Tibial artery (tissue), 4 donors: ENCODE measurements at regions not wholly inside any gene's neighbourhood (a gene's known extent, or its start where the extent isn't known, plus 50 kb on each side); places are given as distances from the start of the nearest gene placed in this dataset.
"Not testable (repeated sequence)": the region's sequence is repeated elsewhere in the genome, so short reads cannot be mapped to it uniquely, and the experiment has no call there.

ENCODE experiments used
- DNase-seq, 2 donors: peaks; one replicate each; pipeline ENCODE4 v3.0.0-alpha.2; 2019
- H3K27ac ChIP-seq, 2 donors: fragments of 200-600 bp; sonication (generic) in 1 of 2; 1 replicate in 1 of 2; 2 replicates in 1 of 2; pipeline ENCODE4 v1.5.1; 2018 to 2019; ENCODE audit warnings: mild to moderate bottlenecking in 1 of 2
- H3K27me3 ChIP-seq, 2 donors: fragments of 200-600 bp; sonication (generic) in 1 of 2; one replicate each; pipeline versions ENCODE4 v1.5.1 to v1.6.0; 2016 to 2019
- H3K36me3 ChIP-seq, 3 donors: fragments of 200-600 bp; sonication (generic) in 2 of 3; one replicate each; pipeline ENCODE4 v1.5.1; 2016 to 2019; ENCODE audit warnings: mild to moderate bottlenecking in 2 of 3
- H3K4me1 ChIP-seq, 4 donors: fragments of 200-600 bp; sonication (generic) in 2 of 4; 1 replicate in 3 of 4; 2 replicates in 1 of 4; pipeline ENCODE4 v1.5.1; 2016 to 2019
- H3K4me3 ChIP-seq, 2 donors: fragments of 200-600 bp; sonication (generic) in 1 of 2; 1 replicate in 1 of 2; 2 replicates in 1 of 2; pipeline ENCODE4 v1.5.1; 2018 to 2019; ENCODE audit warnings: mild to moderate bottlenecking in 2 of 2
- H3K9me3 ChIP-seq, 3 donors: fragments of 200-600 bp; sonication (generic) in 1 of 3; one replicate each; pipeline ENCODE4 v1.5.1; 2016 to 2019
- intact Hi-C: fragments of 100-400 bp; cut with DNase I; formaldehyde crosslinking; loops from one replicate; pipeline ENCODE4 v1.15.0; 2023; ENCODE audit warnings: low total_unique reads
- TF ChIP-seq, protein P1 (sequence below), 2 experiments: fragments of 200-600 bp in 1 of 2; fragments of 450-650 bp in 1 of 2; IDR thresholded peaks; one replicate each; pipeline ENCODE4 v1.5.1; 2017 to 2019; ENCODE audit warnings: antibody characterized with exemption in 2 of 2, mild to moderate bottlenecking in 1 of 2, moderate library complexity in 1 of 2

DNA sequence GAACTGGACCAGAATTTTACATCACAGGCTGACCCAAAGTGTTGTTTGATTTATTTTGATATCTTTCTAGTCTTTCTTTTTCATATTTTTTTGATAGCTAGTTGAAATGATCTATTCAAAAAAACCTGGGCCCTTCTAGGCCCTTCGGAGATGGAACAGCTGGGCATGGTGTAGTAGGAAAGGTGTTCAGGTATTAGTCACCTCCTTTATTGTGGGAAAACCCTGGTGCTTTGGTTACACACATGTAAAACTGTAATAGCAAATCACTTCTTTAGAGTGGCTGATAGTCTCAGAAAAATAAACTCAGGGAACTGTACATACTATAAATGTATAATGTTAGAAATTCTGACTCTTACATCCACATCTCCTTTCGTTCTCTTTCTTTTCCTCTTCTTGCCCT is 234.5 kb downstream of the PLA2G4A start:
- intact Hi-C loops = no loop called here
- H3K9me3 ChIP-seq = no peaks in the 10 kb centered on the region
- TF ChIP-seq, protein P1, sequence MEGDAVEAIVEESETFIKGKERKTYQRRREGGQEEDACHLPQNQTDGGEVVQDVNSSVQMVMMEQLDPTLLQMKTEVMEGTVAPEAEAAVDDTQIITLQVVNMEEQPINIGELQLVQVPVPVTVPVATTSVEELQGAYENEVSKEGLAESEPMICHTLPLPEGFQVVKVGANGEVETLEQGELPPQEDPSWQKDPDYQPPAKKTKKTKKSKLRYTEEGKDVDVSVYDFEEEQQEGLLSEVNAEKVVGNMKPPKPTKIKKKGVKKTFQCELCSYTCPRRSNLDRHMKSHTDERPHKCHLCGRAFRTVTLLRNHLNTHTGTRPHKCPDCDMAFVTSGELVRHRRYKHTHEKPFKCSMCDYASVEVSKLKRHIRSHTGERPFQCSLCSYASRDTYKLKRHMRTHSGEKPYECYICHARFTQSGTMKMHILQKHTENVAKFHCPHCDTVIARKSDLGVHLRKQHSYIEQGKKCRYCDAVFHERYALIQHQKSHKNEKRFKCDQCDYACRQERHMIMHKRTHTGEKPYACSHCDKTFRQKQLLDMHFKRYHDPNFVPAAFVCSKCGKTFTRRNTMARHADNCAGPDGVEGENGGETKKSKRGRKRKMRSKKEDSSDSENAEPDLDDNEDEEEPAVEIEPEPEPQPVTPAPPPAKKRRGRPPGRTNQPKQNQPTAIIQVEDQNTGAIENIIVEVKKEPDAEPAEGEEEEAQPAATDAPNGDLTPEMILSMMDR (IDR thresholded peaks at IDR 0.05) = no peak
- H3K4me3 ChIP-seq = no peak overlapping the region
- no peak for DNase-seq
- H3K4me1 ChIP-seq = no peaks in the 10 kb centered on the region
- H3K27me3 ChIP-seq = no peaks in the 10 kb centered on the region
- H3K27ac ChIP-seq = no peak overlapping the region
- H3K36me3 ChIP-seq = no peaks in the 10 kb centered on the region

DNA sequence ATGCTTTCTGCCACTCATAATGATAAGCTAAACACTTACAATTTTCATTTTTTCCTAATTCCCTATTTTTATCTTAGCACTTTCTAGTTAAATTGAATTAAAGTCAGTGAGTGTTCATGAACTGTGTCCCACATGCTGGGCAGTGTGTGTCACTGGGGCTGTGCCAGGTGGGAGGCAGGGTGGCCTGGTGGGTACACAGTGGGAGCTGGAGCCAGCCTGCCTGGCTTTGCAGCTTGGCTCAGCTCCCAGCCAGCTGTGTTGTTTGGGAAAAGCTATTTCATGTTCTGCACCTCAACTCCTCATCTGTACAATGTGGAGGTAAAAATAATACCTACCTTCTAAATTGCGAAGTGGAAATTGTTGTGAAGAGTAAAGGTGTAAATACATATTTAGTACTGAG is 238.4 kb downstream of the PLA2G4A start:
- TF ChIP-seq, protein P1 (IDR thresholded peaks at IDR 0.05) = no peak
- Histone ChIP-seq H3K36me3 (no peaks in the 10 kb centered on the region), H3K27ac (no peak overlapping the region), H3K27me3 (no peaks in the 10 kb centered on the region), H3K4me3 (no peak overlapping the region), H3K9me3 (no peaks in the 10 kb centered on the region), H3K4me1 (no peaks in the 10 kb centered on the region)
- intact Hi-C loops = no loop called here
- DNase-seq = no peak

DNA sequence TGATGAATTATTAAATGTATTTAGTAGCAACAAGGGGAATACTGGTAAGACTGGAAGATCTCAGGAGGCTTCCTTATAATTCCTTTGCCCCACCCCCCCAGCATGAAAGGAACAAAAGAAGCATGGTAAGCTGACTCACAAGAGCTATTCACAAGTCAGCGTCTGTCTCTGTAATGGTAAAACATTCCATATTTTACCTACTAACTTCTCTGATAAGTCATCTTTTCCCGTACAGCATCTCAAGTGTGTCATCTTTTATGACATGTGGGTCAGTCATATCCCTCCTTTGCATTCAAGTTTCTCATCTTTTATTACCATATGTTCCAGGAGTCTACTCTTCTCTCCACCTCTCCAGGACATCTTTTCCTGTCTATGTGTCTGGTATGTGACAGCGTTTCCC is 241.3 kb downstream of the PLA2G4A start:
- peaks cover 0 to 6% (median 0%) of the 10 kb centered on the region in 3 donors for H3K9me3 ChIP-seq
- DNase-seq = no peak
- intact Hi-C loops = no loop called here
- no peaks in the 10 kb centered on the region for H3K4me1 ChIP-seq
- H3K4me3 ChIP-seq = no peak overlapping the region
- H3K27ac ChIP-seq = no peak overlapping the region
- no peaks in the 10 kb centered on the region for H3K27me3 ChIP-seq
- TF ChIP-seq, protein P1 (IDR thresholded peaks at IDR 0.05) = no peak
- no peaks in the 10 kb centered on the region for H3K36me3 ChIP-seq

DNA sequence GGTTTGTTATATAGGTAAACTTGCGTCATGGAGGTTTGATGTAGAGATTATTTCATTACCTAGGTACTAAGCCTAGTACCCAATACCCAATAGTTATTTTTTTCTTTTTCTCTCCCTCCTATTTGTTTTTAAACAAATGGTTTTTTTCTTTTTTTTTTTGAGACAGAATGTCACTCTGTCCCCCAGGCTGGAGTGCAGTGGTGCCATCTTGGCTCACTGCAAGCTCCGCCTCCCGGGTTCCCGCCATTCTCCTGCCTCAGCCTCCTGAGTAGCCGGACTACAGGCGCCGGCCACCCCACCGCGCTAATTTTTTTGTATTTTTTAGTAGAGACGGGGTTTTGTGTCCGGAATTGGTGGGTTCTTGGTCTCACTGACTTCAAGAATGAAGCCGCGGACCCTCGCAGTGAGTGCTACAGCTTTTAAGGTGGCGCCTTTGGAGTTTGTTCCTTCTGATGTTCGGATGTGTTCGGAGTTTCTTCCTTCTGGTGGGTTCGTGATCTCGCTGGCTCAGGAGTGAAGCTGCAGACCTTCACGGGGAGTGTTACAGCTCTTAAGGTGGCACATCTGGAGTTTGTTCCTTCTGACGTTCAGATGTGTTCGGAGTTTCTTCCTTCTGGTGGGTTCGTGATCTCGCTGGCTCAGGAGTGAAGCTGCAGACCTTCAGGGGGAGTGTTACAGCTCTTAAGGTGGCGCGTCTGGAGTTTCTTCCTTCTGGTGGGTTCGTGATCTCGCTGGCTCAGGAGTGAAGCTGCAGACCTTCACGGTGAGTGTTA is 243.7 kb downstream of the PLA2G4A start:
- intact Hi-C loops = not testable (repeated sequence)

DNA sequence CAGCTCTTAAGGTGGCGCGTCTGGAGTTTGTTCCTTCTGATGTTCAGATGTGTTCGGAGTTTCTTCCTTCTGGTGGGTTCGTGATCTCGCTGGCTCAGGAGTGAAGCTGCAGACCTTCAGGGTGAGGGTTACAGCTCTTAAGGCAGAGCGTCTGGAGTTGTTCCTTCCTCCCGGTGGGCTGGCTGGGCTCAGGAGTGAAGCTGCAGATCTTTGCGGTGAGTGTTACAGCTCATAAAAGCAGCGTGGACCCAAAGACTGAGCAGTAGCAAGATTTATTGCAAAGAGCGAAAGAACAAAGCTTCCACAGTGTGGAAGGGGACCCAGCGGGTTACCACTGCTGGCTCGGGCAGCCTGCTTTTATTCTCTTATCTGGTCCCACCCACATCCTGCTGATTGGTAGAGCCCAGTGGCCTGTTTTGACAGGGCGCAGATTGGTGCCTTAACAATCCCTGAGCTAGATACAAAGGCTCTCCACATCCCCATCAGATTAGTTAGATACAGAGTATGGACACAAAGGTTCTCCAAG is 244.3 kb downstream of the PLA2G4A start:
- H3K36me3 ChIP-seq, H3K4me1 ChIP-seq, H3K4me3 ChIP-seq, DNase-seq, H3K27ac ChIP-seq, H3K9me3 ChIP-seq, intact Hi-C loops, H3K27me3 ChIP-seq: not testable (repeated sequence)

More for the DNA sequence above, 243.7 kb downstream of the PLA2G4A start:
- not testable (repeated sequence) for H3K27ac ChIP-seq, H3K27me3 ChIP-seq, H3K36me3 ChIP-seq, H3K4me1 ChIP-seq, H3K4me3 ChIP-seq, H3K9me3 ChIP-seq, DNase-seq

DNA sequence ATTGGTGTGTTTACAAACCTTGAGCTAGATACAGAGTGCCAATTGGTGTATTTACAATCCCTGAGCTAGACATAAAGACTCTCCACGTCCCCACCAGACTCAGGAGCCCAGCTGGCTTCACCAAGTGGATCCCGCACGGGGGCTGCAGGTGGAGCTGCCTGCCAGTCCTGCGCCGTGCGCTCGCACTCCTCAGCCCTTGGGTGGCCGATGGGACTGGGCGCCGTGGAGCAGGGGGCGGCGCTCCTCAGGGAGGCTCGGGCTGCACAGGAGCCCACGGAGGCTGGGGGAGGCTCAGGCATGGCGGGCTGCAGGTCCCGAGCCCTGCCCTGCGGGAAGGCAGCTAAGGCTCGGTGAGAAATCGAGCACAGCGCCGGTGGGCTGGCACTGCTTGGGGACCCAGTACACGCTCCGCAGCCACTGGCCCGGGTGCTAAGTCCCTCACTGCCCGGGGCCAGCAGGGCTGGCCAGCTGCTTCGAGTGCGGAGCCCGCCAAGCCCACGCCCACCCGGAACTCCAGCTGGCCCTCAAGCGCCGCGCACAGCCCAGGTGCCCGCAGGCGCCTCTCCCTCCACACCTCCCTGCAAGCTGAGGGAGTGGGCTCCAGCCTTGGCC is 245.0 kb downstream of the PLA2G4A start:
- H3K36me3 ChIP-seq, H3K4me3 ChIP-seq, H3K27me3 ChIP-seq, H3K27ac ChIP-seq, H3K4me1 ChIP-seq, H3K9me3 ChIP-seq, intact Hi-C loops, DNase-seq: not testable (repeated sequence)

DNA sequence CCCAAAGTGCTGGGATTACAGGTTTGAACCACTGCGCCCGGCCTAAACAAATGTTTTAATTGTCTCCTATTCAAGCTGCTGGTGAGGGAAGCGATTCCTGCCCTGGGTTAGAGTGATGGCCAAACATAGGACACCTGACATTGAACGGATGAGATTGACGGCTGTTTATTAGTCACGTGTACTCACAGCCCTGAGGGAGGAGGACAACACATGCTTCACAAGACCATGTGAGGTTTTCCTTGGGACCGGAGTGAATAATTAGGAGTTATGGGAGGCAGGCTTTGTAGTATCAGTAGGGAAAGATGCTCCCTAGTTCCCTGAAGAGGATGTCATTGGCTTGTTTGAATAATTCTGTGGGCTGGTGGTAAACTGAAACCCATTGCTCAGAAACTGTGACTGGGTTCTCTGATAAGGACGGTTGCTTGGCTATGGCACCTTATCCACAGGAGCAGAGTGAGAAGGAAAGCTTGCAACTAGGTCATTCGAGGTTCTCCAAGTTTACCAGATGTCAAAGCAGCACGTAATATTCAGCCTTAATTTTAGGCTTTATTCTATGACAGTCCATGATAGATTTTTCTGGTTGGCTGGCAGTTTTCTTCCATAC is 245.8 kb downstream of the PLA2G4A start:
- Histone ChIP-seq H3K4me1 (no peaks in the 10 kb centered on the region), H3K4me3 (no peak overlapping the region), H3K9me3 (peaks cover 0 to 6% (median 0%) of the 10 kb centered on the region in 3 donors), H3K27ac (no peak overlapping the region), H3K36me3 (no peaks in the 10 kb centered on the region), H3K27me3 (no peaks in the 10 kb centered on the region)
- no peak for DNase-seq
- TF ChIP-seq, protein P1 (IDR thresholded peaks at IDR 0.05) = no peak
- intact Hi-C loops = no loop called here
